ENCODE measurements at regions not wholly inside any gene's neighbourhood (a gene's known extent, or its start where the extent isn't known, plus 50 kb on each side); places are given as distances from the start of the nearest gene placed in this dataset.
A peak's percentile ranks its signal among the peaks of the same experiment; 100 is the strongest.
"Not testable (repeated sequence)": the region's sequence is repeated elsewhere in the genome, so short reads cannot be mapped to it uniquely, and the experiment has no call there.

- no peak for DNase-seq
These were observed 177.8 kb upstream of the ARID1B start for GRCh38 chr6:156599366-156599765.

- no peak for DNase-seq
These were observed 178.4 kb upstream of the ARID1B start for GRCh38 chr6:156598855-156599180.

GRCh38 chr6:156598071-156598854 lies 178.9 kb upstream of the ARID1B start:
- DNase-seq: no peak

DNA sequence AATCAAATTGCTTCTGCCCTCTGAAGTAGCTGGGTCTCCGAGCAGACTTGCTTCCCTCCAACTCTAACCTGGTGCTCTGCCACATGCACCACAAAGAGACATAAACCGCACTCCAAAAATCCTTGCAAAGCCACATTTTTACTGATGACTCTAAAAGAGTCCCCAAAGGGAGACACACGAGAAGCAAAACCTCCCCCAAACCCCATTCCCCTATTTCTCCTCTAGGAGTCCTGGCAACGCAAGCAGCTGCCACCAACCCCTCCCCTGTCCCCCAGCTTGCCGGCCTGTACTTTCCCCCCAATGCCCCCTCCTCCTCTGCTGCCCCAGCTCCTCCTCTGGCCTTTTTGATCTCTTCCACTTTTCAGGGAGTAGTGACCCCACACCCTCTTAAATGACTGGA lies 180.1 kb upstream of the ARID1B start:
- DNase-seq: no peak

GRCh38 chr6:156595476-156595875 lies 181.7 kb upstream of the ARID1B start:
- DNase-seq: no peak

- DNase-seq: no peak
These were observed 183.3 kb upstream of the ARID1B start for GRCh38 chr6:156593893-156594292.

- no peak for DNase-seq
These were observed 184.1 kb upstream of the ARID1B start for GRCh38 chr6:156593127-156593526.

GRCh38 chr6:156590482-156590881 lies 186.7 kb upstream of the ARID1B start:
- DNase-seq: no peak

GRCh38 chr6:156589281-156589680 lies 187.9 kb upstream of the ARID1B start:
- DNase-seq: no peak

DNA sequence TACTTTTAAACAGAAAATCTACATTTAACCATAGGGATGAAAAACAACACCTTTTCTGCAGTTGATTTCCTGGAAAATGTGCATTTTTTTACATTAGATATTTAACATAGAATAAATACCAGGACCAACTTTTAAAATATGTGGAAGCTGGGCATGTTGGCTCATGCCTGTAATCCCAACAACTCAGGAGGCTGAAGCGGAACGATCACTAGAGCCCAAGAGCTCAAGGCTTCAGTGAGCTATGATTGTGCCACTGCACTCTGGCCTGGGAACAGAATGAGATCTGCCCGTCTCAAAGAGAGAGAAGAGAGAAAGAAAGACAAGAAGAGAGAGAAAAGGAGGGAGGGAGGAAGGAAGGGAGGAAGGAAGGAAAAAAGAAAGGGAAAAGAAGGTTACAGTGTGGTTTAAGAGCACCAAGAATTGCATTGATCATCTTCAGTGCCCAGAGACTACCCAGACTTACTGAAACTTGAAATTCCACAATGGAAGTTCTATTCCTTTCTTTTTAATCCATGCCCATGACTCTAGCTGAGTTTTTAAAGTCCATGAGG lies 189.4 kb upstream of the ARID1B start:
- no peak for DNase-seq

DNA sequence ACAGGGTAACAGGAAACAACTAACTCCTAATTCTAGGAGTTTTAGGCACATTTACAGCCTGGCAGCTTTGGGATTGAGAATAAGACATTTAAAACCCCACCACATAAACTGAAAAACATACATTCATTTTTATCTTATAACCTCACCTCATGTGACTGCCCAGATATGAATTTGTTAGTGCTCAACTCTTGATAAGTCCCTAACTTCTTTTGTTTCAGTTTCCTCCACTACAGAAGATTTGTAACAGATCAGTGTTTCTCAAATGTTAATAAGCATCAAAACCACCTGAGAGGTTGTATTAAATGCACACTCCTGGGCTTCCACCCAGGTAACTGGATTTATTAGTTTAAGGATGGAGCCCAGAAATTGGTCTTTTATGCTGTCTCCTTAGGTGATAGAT lies 190.1 kb upstream of the ARID1B start:
- no peak for DNase-seq

DNA sequence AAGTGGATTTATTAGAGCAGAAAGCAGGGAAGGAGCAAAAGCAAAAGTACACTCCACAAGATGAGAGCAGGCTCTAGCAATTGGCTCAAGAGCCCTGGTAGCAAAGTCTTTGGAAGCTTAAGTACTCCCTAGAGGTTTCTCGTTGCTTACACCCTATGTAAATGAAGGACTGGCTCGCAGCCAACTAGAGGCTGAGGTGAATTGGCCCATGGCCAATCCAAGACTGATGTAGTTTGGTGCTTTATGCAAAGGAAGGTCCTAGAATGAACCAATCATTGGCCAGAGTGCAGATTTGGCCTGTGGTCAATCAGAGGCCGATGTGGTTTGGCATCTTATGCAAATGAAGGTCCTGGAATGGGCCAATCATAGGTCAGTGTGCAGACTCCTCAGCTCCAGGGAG lies 191.3 kb upstream of the ARID1B start:
- no peak for DNase-seq

DNA sequence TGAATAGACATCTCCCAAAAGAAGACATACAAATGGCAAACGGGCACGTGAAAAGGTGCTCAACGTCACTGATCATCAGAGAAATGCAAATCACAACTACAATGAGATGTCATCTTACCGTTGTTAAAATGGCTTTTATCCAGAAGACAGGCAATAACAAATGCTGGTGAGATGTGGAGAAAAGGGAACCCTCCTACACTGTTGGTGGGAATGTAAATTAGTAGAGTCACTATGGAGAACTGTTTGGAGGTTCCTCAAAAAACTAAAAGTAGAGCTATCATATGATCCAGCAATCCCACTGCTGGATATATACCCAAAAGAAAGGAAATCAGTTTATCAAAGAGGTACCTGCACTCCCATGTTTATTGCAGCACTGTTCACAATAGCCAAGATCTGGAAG lies 193.1 kb upstream of the ARID1B start:
- DNase-seq: not testable (repeated sequence)

GRCh38 chr6:156583083-156583482 lies 194.1 kb upstream of the ARID1B start:
- no peak for DNase-seq

GRCh38 chr6:156582509-156582992 lies 194.6 kb upstream of the ARID1B start:
- DNase-seq: no peak

GRCh38 chr6:156579564-156579963 lies 197.6 kb upstream of the ARID1B start:
- DNase-seq: no peak

- no peak for DNase-seq
These were observed 199.4 kb upstream of the ARID1B start for GRCh38 chr6:156577749-156578148.

DNA sequence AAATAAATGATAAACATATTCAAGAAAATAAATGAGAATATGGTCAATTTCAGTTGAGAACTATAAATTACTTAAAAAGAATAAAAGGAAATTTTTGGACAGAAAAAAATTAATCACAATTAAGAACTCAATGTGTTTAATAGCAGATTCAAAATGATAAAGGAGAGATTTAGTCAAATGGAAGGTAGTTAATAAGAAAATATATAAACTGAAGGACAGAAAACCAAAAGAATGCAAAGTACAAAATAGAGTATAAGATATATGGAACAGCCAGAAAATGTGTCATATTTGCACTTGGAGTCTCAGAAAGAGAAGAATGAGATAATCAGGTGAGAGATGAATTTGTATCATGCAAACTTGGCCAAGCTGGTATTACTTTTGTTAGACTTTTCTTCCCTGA lies 201.8 kb upstream of the ARID1B start:
- no peak for DNase-seq

DNA sequence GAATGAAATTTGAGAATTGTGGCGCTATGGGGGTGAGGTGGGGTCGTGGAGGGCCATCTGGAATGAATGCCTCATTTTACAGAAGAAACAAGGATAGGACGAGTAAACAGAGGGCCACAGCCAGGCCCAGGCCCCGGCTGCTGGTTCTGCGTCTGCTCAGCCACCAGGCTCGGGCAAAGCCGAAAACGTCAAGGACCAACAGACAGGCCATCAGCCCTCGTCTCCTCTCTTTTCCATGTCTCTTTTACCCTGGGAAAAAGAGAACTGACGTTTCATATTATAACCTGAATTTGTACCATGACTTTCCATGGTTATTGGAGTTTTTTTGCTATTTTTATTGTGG lies 212.4 kb upstream of the ARID1B start:
- DNase-seq: no peak

DNA sequence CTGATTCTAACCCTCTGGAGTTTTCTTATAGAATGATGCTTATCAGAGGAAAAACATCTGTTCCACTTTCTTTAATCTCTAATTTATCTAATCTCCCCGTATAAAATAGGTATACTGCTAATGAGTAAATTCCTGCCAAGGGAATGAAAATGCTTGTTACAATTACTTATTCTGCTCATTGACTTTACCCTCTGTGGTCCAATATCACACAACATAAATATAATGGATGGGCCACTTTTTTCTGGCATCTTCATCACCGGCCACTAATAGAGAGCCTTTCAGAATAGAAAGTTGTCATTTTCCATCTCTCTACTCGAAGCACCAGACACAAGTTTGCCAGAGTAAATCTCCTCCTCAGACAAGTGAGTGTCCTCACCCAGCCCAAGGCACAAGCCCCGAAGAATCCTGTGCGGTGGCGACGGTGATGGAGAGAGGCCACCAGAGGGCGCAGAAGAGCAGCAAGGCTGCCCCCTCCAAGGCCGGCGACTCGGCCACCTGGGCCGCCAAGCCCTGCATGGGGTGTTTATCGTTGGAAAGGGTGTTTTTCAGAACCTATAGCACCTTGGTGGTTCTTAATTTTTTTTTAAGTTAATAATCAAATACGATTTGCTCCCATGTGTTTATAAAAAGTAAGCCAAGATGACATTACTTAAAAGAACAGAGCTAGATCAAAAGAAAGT lies 212.9 kb upstream of the ARID1B start:
- DNase-seq: peak; percentile 70

- no peak for DNase-seq
These were observed 213.5 kb upstream of the ARID1B start for GRCh38 chr6:156563714-156564113.

DNA sequence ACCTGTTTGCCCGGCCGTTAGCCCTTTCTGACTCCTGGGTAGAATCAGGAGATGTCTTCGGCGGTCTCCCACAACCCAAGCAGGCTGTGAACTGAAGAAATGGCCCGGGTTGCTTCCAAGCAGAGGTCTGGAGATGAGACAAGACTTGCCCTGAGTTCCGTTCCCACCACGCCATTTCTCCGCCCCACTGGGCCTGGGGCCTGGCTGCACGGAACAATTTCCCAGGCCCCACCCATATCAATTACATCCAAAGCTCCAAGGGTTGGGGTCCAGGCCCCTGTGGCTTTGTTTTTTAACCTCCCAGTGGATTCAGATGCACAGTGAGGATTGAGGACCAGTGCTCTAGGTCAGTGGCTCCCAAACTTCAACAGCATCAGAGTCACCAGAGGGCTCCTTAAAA lies 214.5 kb upstream of the ARID1B start:
- no peak for DNase-seq

DNA sequence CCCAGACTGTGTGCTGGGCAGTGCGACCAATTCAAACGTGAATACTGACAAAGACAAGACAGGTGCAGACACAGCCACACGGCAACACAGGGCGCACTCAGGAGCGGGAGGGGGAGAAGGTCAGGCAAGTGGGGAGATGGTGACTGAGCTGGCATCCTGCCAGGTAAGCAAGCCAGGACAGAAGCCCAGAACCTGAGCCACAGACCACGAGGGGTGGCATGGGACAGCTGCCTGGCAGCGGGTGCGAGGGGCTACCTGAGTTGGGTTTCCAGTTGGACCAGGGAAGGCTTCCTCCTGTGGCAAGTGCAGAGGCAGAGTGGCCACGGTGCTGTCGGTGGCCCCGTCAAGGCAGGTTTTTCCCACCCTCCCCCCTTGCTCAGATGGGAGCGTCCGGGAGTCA lies 215.2 kb upstream of the ARID1B start:
- DNase-seq: no peak

- DNase-seq: no peak
These were observed 216.7 kb upstream of the ARID1B start for GRCh38 chr6:156560476-156560875.
